GM12872 (cell line): ENCODE measurements at regions not wholly inside any gene's neighbourhood (a gene's known extent, or its start where the extent isn't known, plus 50 kb on each side); places are given as distances from the start of the nearest gene placed in this dataset.

ENCODE experiments used
- TF ChIP-seq, protein P1 (sequence below): IDR thresholded peaks from 3 replicates; pipeline ENCODE4 v1.5.1; 2011; ENCODE audit warnings: low read depth, mild to moderate bottlenecking, low read length, moderate library complexity; ENCODE audit not compliant: insufficient read depth

GRCh38 chr7:88480271-88480670 lies 173.6 kb upstream of the STEAP4 start:
- TF ChIP-seq, protein P1, sequence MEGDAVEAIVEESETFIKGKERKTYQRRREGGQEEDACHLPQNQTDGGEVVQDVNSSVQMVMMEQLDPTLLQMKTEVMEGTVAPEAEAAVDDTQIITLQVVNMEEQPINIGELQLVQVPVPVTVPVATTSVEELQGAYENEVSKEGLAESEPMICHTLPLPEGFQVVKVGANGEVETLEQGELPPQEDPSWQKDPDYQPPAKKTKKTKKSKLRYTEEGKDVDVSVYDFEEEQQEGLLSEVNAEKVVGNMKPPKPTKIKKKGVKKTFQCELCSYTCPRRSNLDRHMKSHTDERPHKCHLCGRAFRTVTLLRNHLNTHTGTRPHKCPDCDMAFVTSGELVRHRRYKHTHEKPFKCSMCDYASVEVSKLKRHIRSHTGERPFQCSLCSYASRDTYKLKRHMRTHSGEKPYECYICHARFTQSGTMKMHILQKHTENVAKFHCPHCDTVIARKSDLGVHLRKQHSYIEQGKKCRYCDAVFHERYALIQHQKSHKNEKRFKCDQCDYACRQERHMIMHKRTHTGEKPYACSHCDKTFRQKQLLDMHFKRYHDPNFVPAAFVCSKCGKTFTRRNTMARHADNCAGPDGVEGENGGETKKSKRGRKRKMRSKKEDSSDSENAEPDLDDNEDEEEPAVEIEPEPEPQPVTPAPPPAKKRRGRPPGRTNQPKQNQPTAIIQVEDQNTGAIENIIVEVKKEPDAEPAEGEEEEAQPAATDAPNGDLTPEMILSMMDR, result no peak

DNA sequence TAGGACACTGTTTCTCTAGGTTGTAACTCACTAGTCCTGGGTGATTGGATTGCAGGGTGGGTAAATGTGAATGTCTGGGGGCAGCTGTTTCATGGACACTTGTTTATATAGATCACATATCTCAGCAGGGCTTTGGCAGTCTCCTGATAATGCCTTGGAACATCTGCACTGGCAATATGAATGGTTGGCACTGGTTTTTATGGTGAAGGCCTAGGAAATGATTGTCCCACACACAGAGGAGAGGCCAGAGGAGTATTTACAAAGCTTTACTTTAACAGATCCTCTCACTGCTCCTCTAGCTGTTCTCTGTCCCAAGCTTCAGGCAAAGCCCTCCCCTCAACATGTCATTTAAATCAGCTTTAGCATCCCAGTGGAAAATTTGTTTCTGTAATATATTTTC lies 171.3 kb upstream of the STEAP4 start:
- TF ChIP-seq, protein P1, result no peak

DNA sequence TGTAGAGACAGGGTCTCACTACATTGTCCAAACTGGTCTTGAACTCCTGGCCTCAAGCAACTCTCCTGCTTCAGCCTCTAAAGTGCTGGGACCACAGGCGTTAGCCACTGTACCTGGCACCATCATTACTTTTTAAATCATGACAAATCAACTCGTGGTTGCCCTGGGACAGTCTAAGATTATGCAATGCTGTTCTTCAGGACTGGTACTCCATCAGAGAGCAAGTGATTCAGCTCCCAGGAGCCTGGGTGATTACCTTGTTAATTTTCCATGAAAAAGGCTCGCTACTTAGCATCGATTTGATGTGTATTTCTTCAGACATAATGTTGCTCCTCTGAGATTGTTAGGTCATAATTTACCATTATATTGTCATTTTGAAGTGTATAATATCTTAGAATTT lies 158.9 kb upstream of the STEAP4 start:
- TF ChIP-seq, protein P1, result no peak

DNA sequence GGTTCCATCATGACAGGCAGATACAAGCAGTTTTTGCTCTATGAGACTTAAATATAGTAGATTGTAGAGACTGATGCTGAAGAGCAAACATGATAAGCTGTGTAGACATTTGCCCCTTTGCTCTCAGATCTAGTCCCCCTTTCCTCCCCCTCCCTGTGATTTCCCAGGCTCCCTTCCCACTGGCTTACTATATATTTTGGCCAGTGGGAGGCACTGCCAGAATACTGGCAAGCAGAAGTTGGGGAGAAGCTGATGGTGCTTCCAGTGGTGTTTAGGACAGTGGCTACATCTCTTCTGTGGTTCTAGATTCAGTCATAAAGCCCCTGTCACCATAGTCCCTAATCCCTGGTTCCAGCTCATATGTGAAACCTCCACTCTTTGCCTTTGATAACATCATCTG lies 156.1 kb upstream of the STEAP4 start:
- TF ChIP-seq, protein P1, result no peak

DNA sequence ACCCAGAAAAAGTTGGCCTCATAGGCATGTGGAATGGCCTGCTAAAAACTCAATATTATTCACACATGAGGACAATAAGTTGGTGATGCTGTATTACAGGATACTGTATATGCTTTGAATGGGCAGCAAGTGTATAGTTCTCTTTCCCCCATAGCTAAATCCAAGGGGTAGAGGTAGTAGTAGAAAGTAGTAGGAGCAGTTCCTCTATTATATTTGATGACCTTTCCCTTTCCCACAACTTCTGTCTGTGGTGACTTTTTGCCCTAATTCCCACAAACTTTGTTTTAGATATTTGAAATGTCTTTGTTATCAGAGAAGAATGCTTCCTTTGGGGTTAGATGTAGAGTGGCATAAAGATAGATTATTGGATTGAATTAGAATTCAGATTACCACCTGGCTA lies 154.0 kb upstream of the STEAP4 start:
- TF ChIP-seq, protein P1, result no peak

DNA sequence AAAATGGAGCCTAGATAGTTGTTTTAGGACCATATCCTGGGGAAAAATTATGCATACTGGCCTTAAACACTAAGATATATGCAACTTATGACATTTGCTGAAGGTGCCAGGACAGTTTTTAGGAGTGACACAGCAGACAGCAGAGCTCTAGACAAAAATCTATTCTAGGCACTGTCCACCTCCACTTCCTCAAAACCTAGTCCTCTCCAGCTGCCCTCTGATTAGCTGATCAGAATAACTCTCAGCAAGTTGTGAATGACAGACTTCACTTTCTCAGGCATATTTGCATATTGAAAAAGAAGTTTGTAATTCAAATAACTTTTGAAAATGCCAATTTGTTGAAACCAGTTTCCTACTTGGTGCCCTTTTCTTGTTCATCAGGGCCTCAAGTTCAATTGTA lies 152.3 kb upstream of the STEAP4 start:
- TF ChIP-seq, protein P1, result no peak

- TF ChIP-seq, protein P1, result no peak
Observed at GRCh38 chr7:88458279-88458678, 151.6 kb upstream of the STEAP4 start.

DNA sequence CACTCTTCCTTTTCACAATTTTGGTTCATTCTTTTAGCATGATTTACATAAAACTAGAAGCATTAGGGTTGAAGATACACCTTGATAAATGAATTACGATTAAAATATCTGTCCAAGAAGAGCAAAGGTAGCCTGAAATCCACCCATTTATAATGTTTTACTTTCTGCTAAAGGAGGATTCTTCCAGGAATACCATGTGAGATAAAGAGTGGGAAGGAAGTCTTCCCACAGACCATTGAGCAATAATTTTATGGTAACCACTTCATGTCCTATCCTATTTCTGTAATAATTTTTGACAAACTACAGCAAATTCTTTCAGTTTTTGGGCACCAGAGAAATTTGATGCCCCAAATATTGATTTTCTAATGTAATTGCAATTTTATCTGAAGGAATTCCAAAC lies 150.6 kb upstream of the STEAP4 start:
- TF ChIP-seq, protein P1, result no peak
